NCI-H1694 treated with DMSO at 0.1 percent for 48 hours (cell line): ENCODE measurements at regions not wholly inside any gene's neighbourhood (a gene's known extent, or its start where the extent isn't known, plus 50 kb on each side); places are given as distances from the start of the nearest gene placed in this dataset.
"Not testable (repeated sequence)": the region's sequence is repeated elsewhere in the genome, so short reads cannot be mapped to it uniquely, and the experiment has no call there.

Source experiments
- DNase-seq: peaks from one replicate; lab custom pipeline; 2025; lab: John Stamatoyannopoulos, UW

DNA sequence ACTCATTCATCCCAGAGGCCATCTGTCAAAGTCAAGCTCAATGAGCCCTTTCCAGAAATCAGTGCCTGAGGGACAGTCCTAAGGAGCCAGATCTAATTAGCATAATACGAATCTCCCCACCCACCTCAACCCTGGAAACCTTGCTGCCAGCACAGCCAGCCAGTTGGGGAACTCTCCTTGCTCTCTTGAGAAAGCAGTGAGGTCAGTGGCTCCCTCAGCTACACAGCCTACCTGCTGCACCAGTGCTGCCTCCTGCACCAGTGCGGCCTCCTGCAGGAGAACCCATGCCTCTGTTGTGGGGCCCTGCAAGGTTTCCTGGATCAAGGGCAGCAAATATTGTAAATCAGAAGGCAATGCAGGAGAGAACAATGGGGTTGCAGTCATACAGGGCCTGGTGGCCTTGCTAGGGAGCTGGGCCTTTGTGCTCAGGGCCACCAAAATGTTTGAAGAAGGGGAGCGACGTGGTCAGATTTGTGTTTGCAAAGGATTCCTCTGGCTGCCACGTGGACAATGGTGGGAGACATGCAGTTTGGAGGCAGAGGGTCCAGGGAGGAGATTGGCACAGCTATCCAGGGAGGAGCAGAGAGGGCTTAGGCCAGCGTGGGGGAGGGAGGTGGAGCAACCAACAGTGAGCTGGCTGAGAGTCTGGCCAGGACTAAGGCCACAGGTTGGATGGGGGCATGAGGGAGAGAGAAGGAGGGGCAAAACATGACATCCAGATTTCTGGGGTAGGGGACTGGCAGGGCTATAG is 124.3 kb upstream of the MAMLD1 start:
- DNase-seq = no peak

- DNase-seq = no peak
These were observed 123.0 kb upstream of the MAMLD1 start for GRCh38 chrX:150239946-150240642.

DNA sequence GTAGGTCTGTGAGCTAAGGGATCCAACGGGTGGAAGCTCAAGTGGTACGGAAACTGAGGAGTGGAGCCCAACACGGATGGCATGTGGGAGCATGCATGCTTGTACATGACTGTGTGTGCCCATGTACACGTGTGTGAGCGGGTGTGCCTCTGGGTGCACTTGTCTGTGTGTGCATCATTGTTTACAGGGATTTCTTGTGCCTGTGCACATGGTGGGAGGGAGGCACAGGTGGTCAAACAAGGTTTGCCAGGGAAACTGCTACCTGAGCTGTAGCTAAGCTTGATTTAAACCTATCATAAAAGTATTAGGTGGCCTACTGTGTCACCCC is 122.5 kb upstream of the MAMLD1 start:
- no peak for DNase-seq

GRCh38 chrX:150253959-150254620 is 109.0 kb upstream of the MAMLD1 start:
- DNase-seq = no peak

DNA sequence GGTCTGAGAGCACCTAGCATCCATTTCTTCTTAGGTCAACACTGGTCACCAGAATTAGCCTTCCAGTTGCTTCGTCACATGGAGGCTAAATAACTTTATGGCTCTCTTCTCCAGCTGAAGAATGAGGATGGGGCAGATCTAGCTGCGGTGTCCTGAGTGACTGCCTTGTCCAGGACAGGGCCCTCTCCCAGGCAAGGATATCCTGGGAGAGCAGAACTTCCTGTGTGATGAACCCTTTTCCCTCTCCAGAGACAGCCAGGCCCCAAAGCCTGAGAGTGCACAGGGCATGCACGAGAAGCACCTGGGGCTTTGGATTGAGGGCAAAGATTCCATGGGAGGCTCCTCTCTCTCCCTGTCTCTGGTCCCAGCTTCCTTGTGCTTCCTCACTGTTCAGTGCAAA is 108.2 kb upstream of the MAMLD1 start:
- no peak for DNase-seq

GRCh38 chrX:150255441-150256296 is 107.4 kb upstream of the MAMLD1 start:
- no peak for DNase-seq

- DNase-seq = no peak
These were observed 106.8 kb upstream of the MAMLD1 start for GRCh38 chrX:150256297-150256650.

DNA sequence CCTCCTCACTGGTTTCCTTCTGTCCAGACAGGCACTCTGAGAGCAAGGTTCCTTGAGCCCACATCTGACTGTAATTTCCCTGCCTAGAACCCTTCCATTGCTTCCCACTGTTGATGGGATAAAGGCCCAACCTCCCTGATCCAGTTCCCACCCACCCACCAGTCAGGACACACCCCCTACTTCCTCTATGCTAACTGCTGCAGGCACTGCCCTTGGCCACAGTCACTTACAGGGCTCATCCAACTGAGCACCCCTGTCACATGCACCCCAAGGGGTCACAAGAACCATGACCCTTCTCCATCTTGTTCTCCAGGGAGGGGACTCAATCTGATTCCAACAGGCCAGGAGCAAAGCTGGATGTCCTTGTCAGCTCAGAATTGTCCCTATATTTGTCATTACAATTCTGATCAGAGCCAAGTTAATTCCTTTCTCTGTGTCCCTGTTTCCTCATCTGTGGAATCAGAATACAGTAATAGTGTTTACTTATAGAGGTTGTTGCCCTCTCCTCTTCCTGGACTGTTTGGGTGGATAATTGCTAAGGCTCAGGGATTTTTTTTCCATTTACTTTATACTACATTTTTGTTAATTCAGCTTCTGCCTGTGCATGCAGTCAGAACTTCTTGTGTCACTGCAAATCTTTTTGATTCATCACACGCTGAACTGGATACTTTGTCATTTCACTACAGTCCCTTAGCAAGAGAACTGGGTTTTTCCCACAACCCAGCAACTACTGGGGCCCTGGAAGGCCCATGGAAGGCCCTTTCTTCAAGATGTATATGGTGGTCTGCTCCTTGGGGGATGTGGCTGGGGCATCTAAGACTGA is 105.6 kb upstream of the MAMLD1 start:
- DNase-seq = no peak

GRCh38 chrX:150258176-150258425 is 105.0 kb upstream of the MAMLD1 start:
- no peak for DNase-seq

GRCh38 chrX:150258463-150259430 is 104.4 kb upstream of the MAMLD1 start:
- no peak for DNase-seq

GRCh38 chrX:150262456-150262855 is 100.7 kb upstream of the MAMLD1 start:
- no peak for DNase-seq

DNA sequence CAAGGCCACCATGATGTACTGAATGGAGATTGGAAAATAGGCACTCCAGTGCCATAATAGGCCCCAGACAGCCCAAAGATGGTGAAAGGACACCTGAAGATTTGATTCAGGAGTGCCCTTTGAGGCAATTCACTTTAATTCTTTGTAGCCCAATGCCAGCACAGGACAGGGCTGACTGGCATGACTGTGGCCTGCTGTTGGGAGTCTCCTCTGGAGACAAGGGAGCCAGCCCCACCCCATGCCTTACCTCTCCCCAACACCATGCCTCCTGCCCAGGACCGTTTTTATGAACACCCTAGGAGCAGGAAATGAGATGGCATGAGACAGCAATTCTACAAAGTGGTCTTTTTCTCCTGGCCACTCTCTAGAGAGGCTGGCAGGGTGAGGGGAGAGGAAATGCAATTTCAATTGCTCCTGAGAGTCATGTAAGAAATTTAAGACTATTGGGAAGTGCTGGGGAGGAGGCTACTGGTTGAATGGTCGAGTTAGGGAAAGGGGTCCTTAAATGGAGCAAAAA is 94.2 kb upstream of the MAMLD1 start:
- no peak for DNase-seq

DNA sequence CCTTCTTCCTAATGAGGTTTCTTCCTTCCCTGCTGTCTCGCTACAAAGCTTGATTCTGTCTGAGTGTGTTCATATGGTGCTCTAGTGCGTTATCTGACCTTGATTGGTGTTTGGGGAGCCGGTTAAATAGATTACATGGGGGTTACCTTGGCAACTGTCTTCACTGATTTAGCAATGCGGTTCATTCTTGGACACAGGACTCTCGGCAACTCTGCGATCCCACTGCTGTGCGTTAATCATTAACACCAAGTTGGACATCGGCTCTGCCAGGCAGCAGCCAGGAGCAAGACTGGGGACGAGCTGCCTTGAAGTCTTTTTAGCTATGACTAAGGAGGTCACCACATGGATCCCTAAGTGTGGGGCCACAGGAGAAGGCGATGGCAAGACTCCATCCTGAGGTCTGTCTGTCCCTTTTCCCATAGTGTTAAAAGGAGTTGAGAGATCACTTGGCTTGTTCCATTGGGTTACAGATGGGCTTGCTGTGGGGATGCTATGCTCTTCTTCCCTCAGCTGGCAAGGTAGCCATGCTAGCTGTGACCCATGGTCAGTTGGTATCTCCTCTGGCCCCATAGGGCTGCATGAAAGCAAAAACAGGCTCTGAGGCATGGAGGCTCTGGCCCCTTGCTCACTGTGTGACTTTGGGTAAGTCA is 93.4 kb upstream of the MAMLD1 start:
- DNase-seq = no peak

DNA sequence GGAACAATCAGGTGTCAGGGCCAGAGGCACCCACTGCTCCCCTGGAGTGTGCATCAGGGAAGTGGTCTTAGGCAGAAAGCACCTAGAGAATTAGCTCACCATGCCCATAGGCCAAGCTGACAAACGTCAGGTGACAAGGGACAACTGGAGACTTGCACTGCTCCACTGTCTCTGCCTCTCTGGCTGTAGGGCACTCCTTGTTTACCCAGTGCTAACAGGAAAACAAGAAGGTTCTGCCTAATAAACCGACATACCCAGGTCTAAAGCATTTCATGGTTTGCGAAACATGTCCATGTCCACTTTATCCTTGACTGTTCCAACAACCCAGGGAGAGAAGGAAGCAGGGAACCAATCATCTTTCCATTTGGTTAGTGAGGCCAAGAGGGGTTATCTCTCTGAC is 92.5 kb upstream of the MAMLD1 start:
- no peak for DNase-seq

- not testable (repeated sequence) for DNase-seq
These were observed 89.4 kb upstream of the MAMLD1 start for GRCh38 chrX:150273575-150274294.

DNA sequence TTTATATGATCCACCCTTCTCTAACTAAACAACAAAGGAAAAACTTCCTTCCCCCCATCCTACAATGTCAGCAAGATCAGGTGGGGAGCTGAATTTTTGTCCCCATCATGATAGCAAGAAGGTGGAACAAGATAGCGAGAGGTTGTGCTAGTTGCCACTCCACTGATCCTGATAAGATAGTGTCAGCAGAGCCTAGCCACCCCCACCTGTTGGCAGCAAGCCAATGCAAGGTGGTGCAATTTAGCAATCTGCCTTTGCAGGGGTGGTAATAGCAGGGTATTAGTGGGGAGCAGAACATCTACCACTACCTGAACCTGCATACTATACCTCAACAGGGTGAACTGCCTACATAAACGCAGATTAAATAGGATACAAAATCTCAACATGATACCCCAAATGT is 80.2 kb upstream of the MAMLD1 start:
- no peak for DNase-seq

- no peak for DNase-seq
These were observed 72.1 kb upstream of the MAMLD1 start for GRCh38 chrX:150291014-150291413.

DNA sequence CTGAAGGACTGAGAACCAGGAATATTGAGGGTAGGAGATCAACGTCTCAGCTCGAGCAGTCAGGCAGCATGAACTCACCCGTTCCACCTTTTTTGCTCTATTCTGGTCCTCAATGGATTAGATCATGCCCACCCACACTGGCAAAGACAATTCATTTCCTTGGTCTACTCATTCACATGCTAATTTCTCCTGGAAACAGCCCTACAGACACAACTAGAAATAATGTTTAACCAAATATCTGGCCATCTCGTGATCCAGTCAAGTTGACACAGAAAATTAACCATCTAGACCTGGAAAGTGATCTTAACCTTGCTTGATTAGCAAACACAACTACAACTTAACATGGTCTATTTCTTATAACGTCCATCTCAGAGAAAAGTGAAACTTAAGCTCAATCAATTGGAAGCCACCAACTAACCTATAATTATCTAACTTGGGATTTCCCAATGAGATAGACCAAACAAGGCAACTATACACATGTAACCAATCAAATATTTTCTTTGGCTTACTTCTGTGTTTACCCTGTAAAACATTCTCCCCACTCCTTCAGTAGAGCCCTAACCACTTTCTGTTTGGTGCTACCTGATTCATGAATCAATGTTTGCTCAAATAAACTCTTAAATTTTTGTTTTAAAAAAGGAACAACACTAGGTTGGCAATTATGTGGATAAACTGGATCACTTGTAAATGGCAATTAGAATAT is 69.7 kb upstream of the MAMLD1 start:
- DNase-seq = no peak
